ENCODE measurements at regions not wholly inside any gene's neighbourhood (a gene's known extent, or its start where the extent isn't known, plus 50 kb on each side); places are given as distances from the start of the nearest gene placed in this dataset.

- Mint-ChIP-seq H3K36me3 (ENCODE audit: low read depth) (peaks cover 14% of the 10 kb centered on the region), H3K4me1 (peaks cover 6% of the 10 kb centered on the region), H3K27me3 (ENCODE audit: low read depth) (no peaks in the 10 kb centered on the region), H3K4me3 (no peak overlapping the region), H3K27ac (ENCODE audit: unreplicated experiment) (no peak overlapping the region), H3K9me3 (peaks cover 11% of the 10 kb centered on the region)
- no peak for TF ChIP-seq CTCF (conservative IDR thresholded peaks at IDR 0.05)
- DNase-seq (ENCODE audit: low read depth, low spot score), result no peak
Observed at GRCh38 chr2:64394153-64394552, 59.8 kb upstream of the LGALSL start.

- Mint-ChIP-seq H3K4me3 (no peak overlapping the region), H3K27me3 (ENCODE audit: low read depth) (no peaks in the 10 kb centered on the region), H3K4me1 (peaks cover 23% of the 10 kb centered on the region), H3K27ac (ENCODE audit: unreplicated experiment) (peak overlapping the region; percentile 89), H3K9me3 (peaks cover 11% of the 10 kb centered on the region), H3K36me3 (ENCODE audit: low read depth) (peaks cover 8% of the 10 kb centered on the region)
- no peak for DNase-seq (ENCODE audit: low read depth, low spot score)
- TF ChIP-seq CTCF (conservative IDR thresholded peaks at IDR 0.05), result no peak
Observed at GRCh38 chr2:64396001-64396400, 58.0 kb upstream of the LGALSL start.

GRCh38 chr2:64396551-64396950 lies 57.4 kb upstream of the LGALSL start:
- TF ChIP-seq CTCF (conservative IDR thresholded peaks at IDR 0.05), result no peak
- peaks cover 3% of the 10 kb centered on the region for H3K36me3 Mint-ChIP-seq (ENCODE audit: low read depth)
- no peak for DNase-seq (ENCODE audit: low read depth, low spot score)
- H3K4me3 Mint-ChIP-seq, result no peak overlapping the region
- H3K27me3 Mint-ChIP-seq (ENCODE audit: low read depth), result no peaks in the 10 kb centered on the region
- H3K9me3 Mint-ChIP-seq, result peaks cover 8% of the 10 kb centered on the region
- H3K4me1 Mint-ChIP-seq, result peaks cover 28% of the 10 kb centered on the region
- H3K27ac Mint-ChIP-seq (ENCODE audit: unreplicated experiment), result no peak overlapping the region

- no peaks in the 10 kb centered on the region for H3K27me3 Mint-ChIP-seq (ENCODE audit: low read depth)
- no peak overlapping the region for H3K4me3 Mint-ChIP-seq
- H3K4me1 Mint-ChIP-seq, result peaks cover 49% of the 10 kb centered on the region
- TF ChIP-seq CTCF (conservative IDR thresholded peaks at IDR 0.05), result no peak
- no peaks in the 10 kb centered on the region for H3K36me3 Mint-ChIP-seq (ENCODE audit: low read depth)
- H3K27ac Mint-ChIP-seq (ENCODE audit: unreplicated experiment), result no peak overlapping the region
- no peak for DNase-seq (ENCODE audit: low read depth, low spot score)
- H3K9me3 Mint-ChIP-seq, result peaks cover 7% of the 10 kb centered on the region
Observed at GRCh38 chr2:64398516-64399129, 55.3 kb upstream of the LGALSL start.

GRCh38 chr2:64399521-64399920 lies 54.4 kb upstream of the LGALSL start:
- no peak for DNase-seq (ENCODE audit: low read depth, low spot score)
- Mint-ChIP-seq H3K27ac (ENCODE audit: unreplicated experiment) (peak overlapping the region; percentile 96), H3K4me1 (peaks cover 58% of the 10 kb centered on the region), H3K27me3 (ENCODE audit: low read depth) (no peaks in the 10 kb centered on the region), H3K4me3 (peak overlapping the region; percentile 8), H3K36me3 (ENCODE audit: low read depth) (no peaks in the 10 kb centered on the region), H3K9me3 (peaks cover 10% of the 10 kb centered on the region)
- TF ChIP-seq CTCF (conservative IDR thresholded peaks at IDR 0.05), result no peak
